NCI-H82 (cell line): ENCODE measurements at regions not wholly inside any gene's neighbourhood (a gene's known extent, or its start where the extent isn't known, plus 50 kb on each side); places are given as distances from the start of the nearest gene placed in this dataset.

Source experiments
- DNase-seq: peaks from one replicate; lab custom pipeline; 2025; lab: John Stamatoyannopoulos, UW

- DNase-seq, result no peak
Observed at GRCh38 chr5:91283899-91284298, 99.2 kb downstream of the ARRDC3 start.

DNA sequence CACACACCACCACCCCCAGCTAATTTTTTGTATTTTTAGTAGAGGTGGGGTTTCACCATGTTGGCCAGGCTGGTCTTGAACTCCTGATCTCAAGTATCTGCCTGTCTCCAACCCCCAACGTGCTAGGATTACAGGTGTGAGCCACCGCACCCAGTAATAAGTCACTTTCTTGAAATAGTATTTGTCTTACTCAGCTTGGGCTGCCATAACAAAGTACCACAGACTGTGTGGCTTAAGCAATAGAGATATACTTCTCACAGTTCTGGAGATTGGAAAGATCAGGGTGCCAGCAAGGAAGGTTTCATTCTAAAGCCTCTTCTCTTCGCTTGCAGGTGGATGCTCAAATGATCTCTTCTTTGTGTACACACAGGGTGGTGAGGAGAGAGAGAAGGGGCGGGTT lies 99.8 kb downstream of the ARRDC3 start:
- no peak for DNase-seq

- DNase-seq, result peak; percentile 44
Observed at GRCh38 chr5:91282210-91282609, 100.9 kb downstream of the ARRDC3 start.

GRCh38 chr5:91281401-91281800 lies 101.7 kb downstream of the ARRDC3 start:
- no peak for DNase-seq

DNA sequence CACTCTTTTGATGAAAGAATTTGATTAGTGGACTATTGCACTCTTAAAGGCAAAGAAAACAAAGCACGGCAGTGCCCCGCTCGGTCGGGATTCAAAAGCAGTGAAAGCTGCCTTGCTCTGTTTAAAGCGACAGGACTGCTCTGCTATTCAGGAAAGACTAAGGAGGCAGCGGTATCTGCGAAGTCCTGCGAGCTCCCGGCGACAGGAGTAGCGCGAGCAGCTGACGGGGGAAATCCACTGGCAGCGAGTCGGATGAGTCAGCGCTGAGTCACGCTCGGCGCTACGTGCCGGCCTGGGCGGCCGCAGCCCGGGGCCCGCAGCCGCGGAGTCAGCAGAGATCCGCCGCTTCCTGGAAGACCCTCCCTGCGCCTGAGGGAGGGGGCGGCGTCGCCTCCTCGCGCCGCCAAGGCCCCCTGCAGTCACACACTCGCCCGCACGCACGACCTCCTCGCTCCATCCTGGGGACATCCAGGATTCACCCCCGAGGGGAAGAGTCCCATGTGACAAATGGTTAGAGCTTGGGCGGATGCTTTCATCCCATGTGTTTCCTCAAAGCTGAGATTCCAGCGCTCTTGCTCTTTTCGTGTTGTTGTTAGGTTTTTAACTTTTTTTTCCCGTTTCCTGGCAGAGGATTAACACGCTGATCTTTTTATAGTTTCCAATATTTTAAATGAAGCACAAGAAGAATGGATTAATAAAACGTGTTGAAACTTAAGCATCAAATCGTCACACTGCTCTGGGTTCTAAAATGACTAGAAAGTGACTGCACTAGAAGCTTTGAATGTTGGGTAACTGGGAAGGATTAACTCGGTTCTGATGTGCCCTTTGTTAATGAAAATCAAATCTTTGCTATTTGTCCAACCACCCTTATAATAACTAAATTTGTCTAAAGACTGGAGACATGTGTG lies 102.5 kb downstream of the ARRDC3 start:
- DNase-seq, result peak; percentile 91

GRCh38 chr5:91277840-91278239 lies 105.3 kb downstream of the ARRDC3 start:
- no peak for DNase-seq

GRCh38 chr5:91277093-91277626 lies 106.0 kb downstream of the ARRDC3 start:
- no peak for DNase-seq

DNA sequence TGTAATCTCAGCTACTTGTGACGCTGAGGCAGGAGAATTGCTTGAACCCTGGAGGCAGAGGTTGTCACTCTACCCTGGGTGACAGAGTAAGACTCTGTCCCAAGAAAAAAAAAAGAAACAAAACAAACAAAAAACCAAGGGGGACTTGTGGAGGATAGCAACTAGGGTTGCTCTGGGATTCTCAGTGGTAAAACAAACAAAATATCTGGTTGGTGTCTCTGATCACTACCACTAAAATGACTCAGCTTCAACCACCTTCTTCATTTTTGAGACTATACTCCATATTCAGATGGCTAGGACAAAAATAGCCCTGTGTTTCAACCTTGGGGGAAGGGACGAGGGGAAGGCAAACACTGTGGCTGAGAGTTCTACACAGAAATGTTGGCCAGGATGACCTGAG lies 110.3 kb downstream of the ARRDC3 start:
- DNase-seq, result no peak

- DNase-seq, result no peak
Observed at GRCh38 chr5:91271999-91272398, 111.1 kb downstream of the ARRDC3 start.

DNA sequence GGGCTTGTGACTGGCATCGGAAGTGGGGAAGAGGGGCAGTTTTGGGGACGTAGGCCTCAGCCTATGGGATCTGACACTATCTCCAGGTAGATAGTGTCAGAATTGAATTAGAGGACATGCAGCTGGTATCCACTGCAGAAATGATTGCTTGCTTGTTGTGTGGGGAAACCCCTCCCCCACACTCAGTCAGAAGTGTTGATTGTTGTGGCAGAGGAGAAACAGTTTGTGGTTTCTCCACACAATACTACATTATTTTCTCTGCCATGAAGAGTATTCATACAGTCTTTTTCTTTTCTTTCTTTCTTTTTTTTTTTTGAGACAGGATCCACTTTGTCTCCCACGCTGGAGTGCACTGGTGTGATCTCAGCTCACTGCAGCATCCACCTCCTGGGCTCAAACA lies 113.9 kb downstream of the ARRDC3 start:
- DNase-seq, result no peak

DNA sequence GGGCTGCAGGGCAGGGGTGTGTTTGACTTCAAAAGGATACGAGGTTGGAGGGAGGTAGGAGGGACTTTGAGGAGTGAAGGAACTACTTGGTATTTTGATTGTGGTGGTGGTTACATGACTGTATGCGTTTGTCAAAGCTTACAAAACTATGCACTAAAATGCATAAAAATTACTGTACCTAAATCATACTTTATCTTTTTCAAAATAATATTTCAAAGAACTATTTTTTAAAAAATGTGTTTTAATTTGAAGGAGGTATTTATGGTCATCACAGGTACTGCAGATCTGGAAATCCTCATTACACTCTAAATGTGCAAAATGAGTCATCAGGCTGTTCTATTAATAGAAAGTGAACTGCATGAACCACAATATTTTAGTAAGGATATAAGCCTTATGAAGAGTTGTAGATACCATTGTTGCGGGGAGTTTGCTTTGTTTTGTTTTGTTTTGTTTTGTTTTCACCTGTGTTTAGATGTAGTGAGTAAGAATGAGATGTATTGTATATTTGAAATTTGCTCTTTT lies 116.9 kb downstream of the ARRDC3 start:
- DNase-seq, result no peak

DNA sequence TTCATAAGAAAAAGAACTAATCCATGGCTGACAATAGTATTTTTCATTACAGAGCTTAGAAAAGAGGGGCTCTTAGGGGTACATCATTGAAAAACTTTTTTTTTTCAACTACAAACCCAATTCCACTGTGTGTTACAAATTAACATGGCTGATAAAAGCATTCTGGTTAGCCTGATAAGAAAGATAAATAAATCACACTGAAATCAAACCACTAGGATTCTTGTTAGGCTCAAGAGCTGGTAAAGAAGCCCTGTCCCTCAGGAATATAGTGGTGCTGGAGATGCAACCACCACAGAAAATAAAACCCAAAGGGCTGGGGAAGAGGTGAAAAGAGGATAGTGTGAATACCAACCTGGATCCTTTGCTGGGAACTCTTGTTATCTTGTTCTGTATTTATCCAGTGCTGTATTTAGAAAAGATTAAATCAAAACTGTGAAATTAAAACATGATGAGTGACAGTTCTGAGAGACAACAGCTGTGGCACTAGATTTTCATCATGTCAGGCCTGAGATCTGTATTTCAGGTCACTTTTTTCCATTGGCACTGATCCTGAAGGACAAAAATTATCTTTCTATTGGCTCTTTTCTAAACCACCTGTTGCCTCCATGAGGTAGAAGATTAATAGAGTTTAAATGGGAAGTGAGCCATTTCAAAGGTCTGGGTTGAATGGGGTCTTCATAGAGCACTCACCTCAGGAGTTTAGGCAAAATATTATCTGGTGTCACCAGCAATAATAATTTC lies 118.6 kb downstream of the ARRDC3 start:
- DNase-seq, result no peak

DNA sequence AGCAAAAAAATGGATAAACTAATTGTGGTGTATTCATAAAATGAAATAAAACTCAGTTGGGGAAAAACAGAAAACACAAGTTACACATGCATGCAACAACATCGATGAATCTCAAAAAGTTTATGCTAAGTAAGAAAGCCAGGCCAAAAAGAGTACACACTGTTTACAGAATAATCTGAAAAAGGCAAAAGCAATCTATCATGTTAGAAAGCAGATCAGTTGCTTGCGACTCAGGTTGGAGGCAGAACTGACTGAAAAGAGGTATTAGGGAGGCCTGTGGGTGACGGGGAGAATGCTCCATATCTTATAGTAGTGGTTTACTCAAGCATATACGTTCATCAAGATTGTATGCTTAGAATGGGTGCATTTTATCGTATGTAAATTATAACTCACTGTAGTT lies 119.2 kb downstream of the ARRDC3 start:
- no peak for DNase-seq

DNA sequence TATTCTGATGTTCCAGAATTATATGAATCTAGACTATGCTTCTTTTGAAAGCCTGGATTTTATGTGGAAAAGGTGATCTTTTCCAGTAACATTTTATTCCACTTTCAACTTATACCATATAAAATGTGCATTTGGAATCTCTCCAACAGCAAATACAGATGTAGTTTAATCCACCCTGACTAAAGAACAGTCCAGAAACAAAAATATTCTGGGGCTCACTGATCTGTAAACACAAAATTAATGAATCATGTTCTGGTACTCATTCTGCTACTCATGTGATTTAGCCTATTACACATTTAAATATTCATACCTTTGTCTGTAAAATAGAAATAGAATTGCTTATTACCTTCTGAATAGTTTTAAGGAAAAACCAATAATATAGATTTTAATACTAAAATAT lies 125.8 kb downstream of the ARRDC3 start:
- DNase-seq, result no peak

DNA sequence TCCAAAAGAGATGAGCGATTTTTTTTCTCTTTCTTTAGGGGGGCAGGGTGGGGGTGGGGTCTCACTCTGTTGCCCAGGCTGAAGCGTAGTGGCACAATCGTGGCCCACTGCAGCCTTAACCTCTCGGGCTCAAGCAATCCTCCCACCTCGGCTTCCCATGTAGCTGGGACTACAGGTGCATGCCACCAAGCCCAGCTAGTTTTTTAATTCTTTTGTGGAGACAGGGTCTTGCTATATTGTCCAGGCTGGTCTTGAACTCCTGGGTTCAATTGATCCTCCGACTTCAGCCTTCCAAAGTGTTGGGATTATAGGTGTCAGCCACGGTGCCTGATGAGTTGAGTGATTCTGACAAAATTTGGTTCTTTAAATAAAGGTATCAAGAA lies 127.0 kb downstream of the ARRDC3 start:
- DNase-seq, result no peak

GRCh38 chr5:91255396-91256141 lies 127.5 kb downstream of the ARRDC3 start:
- no peak for DNase-seq

- no peak for DNase-seq
Observed at GRCh38 chr5:91252916-91253315, 130.2 kb downstream of the ARRDC3 start.

DNA sequence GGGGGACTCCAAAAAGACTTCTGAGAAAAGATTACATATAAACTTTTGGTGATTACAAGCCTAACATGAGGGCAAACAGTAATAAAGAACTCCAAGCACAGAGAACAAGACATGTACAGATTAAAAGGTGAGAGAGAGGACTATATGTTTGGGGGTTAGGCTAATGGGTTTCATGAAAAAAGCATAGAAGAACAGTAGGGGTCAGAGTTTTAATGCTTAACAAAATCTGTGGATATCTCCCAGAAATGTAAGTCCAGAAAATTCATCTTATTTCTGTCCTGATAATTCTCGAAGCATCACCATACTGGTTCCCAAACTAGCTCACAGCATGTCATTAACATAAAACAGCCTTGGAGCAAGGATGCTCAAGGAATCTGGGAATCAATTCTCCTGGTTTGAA lies 137.2 kb downstream of the ARRDC3 start:
- no peak for DNase-seq

- DNase-seq, result no peak
Observed at GRCh38 chr5:91245074-91245452, 138.1 kb downstream of the ARRDC3 start.

DNA sequence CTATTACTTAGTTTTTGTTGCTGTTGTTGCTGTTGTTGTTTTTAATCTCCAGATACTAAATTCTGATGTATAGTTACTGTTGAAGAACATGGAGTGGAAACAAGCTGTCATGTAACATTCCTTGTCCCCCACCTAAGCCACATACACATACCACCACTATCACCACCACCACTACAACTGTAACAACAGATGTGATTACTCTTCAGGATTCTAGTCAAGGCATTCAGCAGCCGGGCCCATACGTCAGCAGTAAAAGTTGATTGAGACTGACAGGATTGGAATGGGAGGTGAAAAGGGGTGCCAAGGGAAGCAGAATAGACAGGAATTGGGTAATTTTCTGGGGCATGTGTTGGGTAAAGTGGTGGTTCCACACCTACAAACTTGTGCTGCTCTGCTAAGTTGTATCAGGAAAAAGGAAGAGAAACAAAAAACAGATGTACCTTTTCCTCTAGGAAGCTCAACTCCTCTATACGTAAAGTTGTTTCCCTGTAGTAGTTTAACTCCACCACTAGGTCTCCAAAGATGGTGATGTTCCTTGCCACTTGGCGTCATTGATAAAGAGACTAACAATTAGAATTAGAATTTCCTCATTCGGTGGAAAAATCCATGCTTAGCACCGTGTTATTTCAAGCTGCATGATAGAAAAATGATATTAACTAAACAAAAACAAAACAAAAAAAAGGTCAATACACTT lies 138.6 kb downstream of the ARRDC3 start:
- DNase-seq, result no peak

DNA sequence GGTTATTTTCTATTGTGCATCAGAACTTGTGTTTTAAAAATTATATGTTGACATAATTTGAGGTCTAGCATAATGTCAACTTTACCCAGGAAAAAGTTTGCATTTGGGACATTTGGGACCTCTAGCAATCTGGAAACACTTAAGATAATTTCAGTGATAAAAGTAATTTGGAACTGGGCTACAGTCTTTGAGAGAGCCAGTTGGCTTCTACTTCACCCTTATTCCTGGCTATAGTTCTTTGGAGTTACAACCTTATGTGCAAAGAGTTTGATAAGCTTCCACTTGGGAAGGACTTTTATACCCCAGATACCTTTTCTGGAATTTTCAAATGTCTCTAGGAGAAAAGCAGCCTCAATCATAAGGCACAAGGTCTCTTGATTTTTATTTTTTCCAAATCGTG lies 139.3 kb downstream of the ARRDC3 start:
- DNase-seq, result no peak

GRCh38 chr5:91243286-91243685 lies 139.8 kb downstream of the ARRDC3 start:
- DNase-seq, result no peak
